ENCODE measurements at regions not wholly inside any gene's neighbourhood (a gene's known extent, or its start where the extent isn't known, plus 50 kb on each side); places are given as distances from the start of the nearest gene placed in this dataset.

- Histone ChIP-seq H3K27me3 (peaks cover 3% of the 10 kb centered on the region; the same call in 1 of the 2 replicates), H3K4me1 (no peaks in the 10 kb centered on the region), H3K9me3 (no peaks in the 10 kb centered on the region), H3K36me3 (no peaks in the 10 kb centered on the region), H3K4me3 (ENCODE audit: low read depth, low read length) (no peak overlapping the region)
- no peak for TF ChIP-seq CTCF (IDR thresholded peaks at IDR 0.05; ENCODE audit: low read depth, low read length)
- DNase-seq: no peak
These were observed 225.8 kb upstream of the FAM3C start for GRCh38 chr7:121621937-121622336.

GRCh38 chr7:121620953-121621606 is 225.0 kb upstream of the FAM3C start:
- no peaks in the 10 kb centered on the region for H3K36me3 ChIP-seq
- DNase-seq: no peak
- H3K9me3 ChIP-seq: no peaks in the 10 kb centered on the region
- no peak for TF ChIP-seq CTCF (IDR thresholded peaks at IDR 0.05; ENCODE audit: low read depth, low read length)
- peaks cover 3% of the 10 kb centered on the region; the same call in 1 of the 2 replicates for H3K27me3 ChIP-seq
- no peak overlapping the region for H3K4me3 ChIP-seq (ENCODE audit: low read depth, low read length)
- H3K4me1 ChIP-seq: no peaks in the 10 kb centered on the region

DNA sequence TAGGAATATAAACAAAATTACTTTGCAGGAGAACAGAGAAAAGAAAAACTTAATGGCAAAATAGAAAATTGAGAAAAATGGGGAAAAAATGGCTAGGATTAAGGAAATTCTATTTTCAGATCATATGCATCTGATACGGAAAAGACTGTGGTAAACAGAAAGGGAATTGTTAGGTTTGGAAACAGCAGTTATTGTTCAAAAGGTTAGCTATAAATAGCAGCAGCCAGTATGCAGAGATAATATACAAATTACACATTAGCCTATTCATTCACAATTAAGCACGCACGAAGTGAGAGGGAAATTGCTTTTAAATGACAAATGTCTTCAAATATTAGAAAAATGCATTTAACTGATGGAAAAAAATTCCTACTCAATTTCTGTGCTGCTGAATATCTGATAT is 224.1 kb upstream of the FAM3C start:
- no peak for TF ChIP-seq CTCF (IDR thresholded peaks at IDR 0.05; ENCODE audit: low read depth, low read length)
- Histone ChIP-seq H3K9me3 (no peaks in the 10 kb centered on the region), H3K27me3 (peaks cover 3% of the 10 kb centered on the region; the same call in 1 of the 2 replicates), H3K4me1 (no peaks in the 10 kb centered on the region), H3K36me3 (no peaks in the 10 kb centered on the region), H3K4me3 (ENCODE audit: low read depth, low read length) (no peak overlapping the region)
- DNase-seq: no peak

GRCh38 chr7:121618182-121618581 is 222.1 kb upstream of the FAM3C start:
- DNase-seq: no peak
- no peaks in the 10 kb centered on the region for H3K4me1 ChIP-seq
- TF ChIP-seq CTCF (IDR thresholded peaks at IDR 0.05; ENCODE audit: low read depth, low read length): no peak
- H3K36me3 ChIP-seq: no peaks in the 10 kb centered on the region
- H3K4me3 ChIP-seq (ENCODE audit: low read depth, low read length): no peak overlapping the region
- H3K9me3 ChIP-seq: no peaks in the 10 kb centered on the region
- peaks cover 3% of the 10 kb centered on the region; the same call in 1 of the 2 replicates for H3K27me3 ChIP-seq

DNA sequence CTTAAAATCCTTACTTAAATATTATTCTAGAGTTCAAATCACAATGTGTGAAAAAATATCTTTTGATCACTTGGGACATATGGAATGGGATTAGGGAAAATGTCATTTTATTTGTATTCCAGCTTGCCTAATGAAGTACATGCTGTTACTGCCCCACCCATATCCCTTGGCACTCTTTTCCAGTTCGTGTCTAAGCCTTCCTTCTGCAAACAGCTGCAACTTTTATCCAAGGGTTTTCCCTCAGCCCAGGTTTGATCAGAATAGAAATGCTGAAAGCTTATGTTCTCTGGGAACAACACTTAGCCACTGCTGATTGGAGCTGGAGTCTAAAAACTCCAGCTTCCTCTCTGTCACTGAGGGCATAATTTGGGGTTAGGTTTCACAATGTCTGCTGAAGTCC is 214.1 kb upstream of the FAM3C start:
- no peaks in the 10 kb centered on the region for H3K4me1 ChIP-seq
- H3K4me3 ChIP-seq (ENCODE audit: low read depth, low read length): no peak overlapping the region
- no peaks in the 10 kb centered on the region for H3K36me3 ChIP-seq
- H3K27me3 ChIP-seq: peaks cover 4% of the 10 kb centered on the region; the same call in 1 of the 2 replicates
- DNase-seq: no peak
- no peaks in the 10 kb centered on the region for H3K9me3 ChIP-seq
- TF ChIP-seq CTCF (IDR thresholded peaks at IDR 0.05; ENCODE audit: low read depth, low read length): no peak

- H3K4me3 ChIP-seq (ENCODE audit: low read depth, low read length): no peak overlapping the region
- H3K9me3 ChIP-seq: no peaks in the 10 kb centered on the region
- H3K4me1 ChIP-seq: no peaks in the 10 kb centered on the region
- no peak for DNase-seq
- H3K36me3 ChIP-seq: no peaks in the 10 kb centered on the region
- no peak for TF ChIP-seq CTCF (IDR thresholded peaks at IDR 0.05; ENCODE audit: low read depth, low read length)
- H3K27me3 ChIP-seq: peaks cover 10% of the 10 kb centered on the region; the same call in 1 of the 2 replicates
These were observed 213.1 kb upstream of the FAM3C start for GRCh38 chr7:121609208-121609607.

Data from BE2C (cell line).